Caco-2 (cell line): ENCODE measurements at regions not wholly inside any gene's neighbourhood (a gene's known extent, or its start where the extent isn't known, plus 50 kb on each side); places are given as distances from the start of the nearest gene placed in this dataset.
"Not testable (repeated sequence)": the region's sequence is repeated elsewhere in the genome, so short reads cannot be mapped to it uniquely, and the experiment has no call there.

Source experiments
- BruUV-seq: library from RNA; stranded (reverse); fragments of 400-500 nt; replicated peaks from 2 replicates; lab custom pipeline; 2021; lab: Mats Ljungman, UMichigan
- CTCF ChIA-PET: fragments of 300-600 bp; sonication (Branson Sonifier 250); formaldehyde crosslinking; loops from one replicate; lab custom pipeline; 2022; ENCODE audit warnings: antibody characterized with exemption; lab: Charles Lee
- POLR2A ChIA-PET: fragments of 300-600 bp; sonication (Branson Sonifier 250); formaldehyde crosslinking; loops from one replicate; lab custom pipeline; 2022; ENCODE audit warnings: antibody characterized with exemption; lab: Charles Lee
- DNase-seq, 2 experiments: peaks; one replicate each; pipeline versions ENCODE4 v3.0.0 to v3.0.0-alpha.2; 2020 to 2022
- H3K27me3 ChIP-seq: replicated peaks from 2 replicates; pipeline ENCODE4 v1.6.0; 2011; ENCODE audit warnings: low read length; ENCODE audit not compliant: control insufficient read depth, insufficient read depth
- H3K36me3 ChIP-seq: 2 replicates; pipeline ENCODE4 v1.5.1; 2011; ENCODE audit warnings: low read length; ENCODE audit not compliant: control insufficient read depth, insufficient read depth
- H3K4me1 ChIP-seq: fragments of 250-450 bp; sonication (Bioruptor Pico); 2 replicates; pipeline ENCODE4 v1.5.1; 2020; ENCODE audit warnings: mild to moderate bottlenecking
- H3K4me3 ChIP-seq: 2 replicates; pipeline ENCODE4 v1.5.1; 2011; ENCODE audit warnings: low read depth, mild to moderate bottlenecking, control low read depth, low read length
- H3K9me3 ChIP-seq: fragments of 250-450 bp; sonication (Bioruptor Pico); 2 replicates; pipeline ENCODE4 v1.5.1; 2020; ENCODE audit warnings: mild to moderate bottlenecking, moderate library complexity
- H3K27ac Mint-ChIP-seq: one replicate; pipeline ENCODE4 v1.8.0; 2022; ENCODE audit warnings: mixed read lengths; ENCODE audit not compliant: unreplicated experiment
- H3K27me3 Mint-ChIP-seq: one replicate; pipeline ENCODE4 v1.8.0; 2022; ENCODE audit warnings: mixed read lengths; ENCODE audit not compliant: insufficient read depth, unreplicated experiment
- H3K36me3 Mint-ChIP-seq: one replicate; pipeline ENCODE4 v1.8.0; 2022; ENCODE audit warnings: mild to moderate bottlenecking, mixed read lengths; ENCODE audit not compliant: insufficient read depth, unreplicated experiment
- H3K4me1 Mint-ChIP-seq: one replicate; pipeline ENCODE4 v1.8.0; 2022; ENCODE audit warnings: low read depth, mixed read lengths; ENCODE audit not compliant: unreplicated experiment
- H3K4me3 Mint-ChIP-seq: one replicate; pipeline ENCODE4 v1.8.0; 2022; ENCODE audit warnings: mild to moderate bottlenecking, moderate library complexity, mixed read lengths; ENCODE audit not compliant: unreplicated experiment
- H3K9me3 Mint-ChIP-seq: one replicate; pipeline ENCODE4 v1.8.0; 2022; ENCODE audit warnings: mixed read lengths; ENCODE audit not compliant: unreplicated experiment
- intact Hi-C: fragments of 100-400 bp; cut with micrococcal nuclease; formaldehyde crosslinking; loops from one replicate; pipeline ENCODE4 v1.10.0; 2022; ENCODE audit not compliant: unreplicated experiment
- TF ChIP-seq, protein P1 (sequence below), 2 experiments: fragments of 200-600 bp in 1 of 2; IDR thresholded peaks; 1 replicate in 1 of 2; 2 replicates in 1 of 2; pipeline versions ENCODE4 v1.5.1 to v1.8.0; 2011 to 2022; ENCODE audit warnings: antibody characterized with exemption in 1 of 2, control low read depth in 1 of 2, inconsistent platforms in 1 of 2, low read depth in 1 of 2, low read length in 1 of 2, mild to moderate bottlenecking in 1 of 2, moderate library complexity in 1 of 2; ENCODE audit not compliant: insufficient read depth in 1 of 2, severe bottlenecking in 1 of 2, unreplicated experiment in 1 of 2

DNA sequence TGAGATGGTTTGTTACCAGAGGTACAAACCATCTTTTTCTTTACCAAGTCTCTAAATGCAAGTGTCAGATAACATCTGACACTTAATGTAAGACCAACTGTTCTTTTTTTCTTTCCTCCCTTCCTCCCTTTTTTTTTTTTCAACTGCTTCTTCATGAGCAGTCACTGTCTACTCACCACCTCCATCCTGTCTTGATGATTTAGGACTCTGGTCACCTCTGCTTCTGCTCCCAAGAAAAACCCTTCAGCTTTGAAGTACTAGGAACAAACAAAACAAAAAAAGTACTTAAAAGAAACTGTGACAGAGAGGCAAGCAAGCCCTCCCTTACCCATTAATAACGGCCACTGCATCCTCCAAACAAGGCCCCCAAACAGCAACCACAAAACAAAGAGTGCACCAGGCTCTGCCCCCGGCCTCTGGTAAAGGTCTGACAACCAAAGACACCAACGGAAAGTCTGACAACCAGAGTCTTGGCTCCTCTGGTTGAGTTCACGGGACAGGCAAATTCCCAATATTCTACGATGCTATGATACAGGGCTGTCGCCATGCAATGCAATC, 141.0 kb downstream of the ARL4C start:
- H3K9me3 Mint-ChIP-seq: peaks cover 9% of the 10 kb centered on the region
- Histone ChIP-seq H3K4me1 (peaks cover 11% of the 10 kb centered on the region), H3K4me3 (no peak overlapping the region), H3K36me3 (no peaks in the 10 kb centered on the region), H3K9me3 (peaks cover 12% of the 10 kb centered on the region), H3K27me3 (no peaks in the 10 kb centered on the region)
- intact Hi-C loops: no loop called here
- DNase-seq: no peak
- H3K36me3 Mint-ChIP-seq: peaks cover 9% of the 10 kb centered on the region
- no peak overlapping the region for H3K27ac Mint-ChIP-seq
- no TSS peak for BruUV-seq
- POLR2A ChIA-PET: no interaction called here
- no peak overlapping the region for H3K4me3 Mint-ChIP-seq
- TF ChIP-seq, protein P1, sequence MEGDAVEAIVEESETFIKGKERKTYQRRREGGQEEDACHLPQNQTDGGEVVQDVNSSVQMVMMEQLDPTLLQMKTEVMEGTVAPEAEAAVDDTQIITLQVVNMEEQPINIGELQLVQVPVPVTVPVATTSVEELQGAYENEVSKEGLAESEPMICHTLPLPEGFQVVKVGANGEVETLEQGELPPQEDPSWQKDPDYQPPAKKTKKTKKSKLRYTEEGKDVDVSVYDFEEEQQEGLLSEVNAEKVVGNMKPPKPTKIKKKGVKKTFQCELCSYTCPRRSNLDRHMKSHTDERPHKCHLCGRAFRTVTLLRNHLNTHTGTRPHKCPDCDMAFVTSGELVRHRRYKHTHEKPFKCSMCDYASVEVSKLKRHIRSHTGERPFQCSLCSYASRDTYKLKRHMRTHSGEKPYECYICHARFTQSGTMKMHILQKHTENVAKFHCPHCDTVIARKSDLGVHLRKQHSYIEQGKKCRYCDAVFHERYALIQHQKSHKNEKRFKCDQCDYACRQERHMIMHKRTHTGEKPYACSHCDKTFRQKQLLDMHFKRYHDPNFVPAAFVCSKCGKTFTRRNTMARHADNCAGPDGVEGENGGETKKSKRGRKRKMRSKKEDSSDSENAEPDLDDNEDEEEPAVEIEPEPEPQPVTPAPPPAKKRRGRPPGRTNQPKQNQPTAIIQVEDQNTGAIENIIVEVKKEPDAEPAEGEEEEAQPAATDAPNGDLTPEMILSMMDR (IDR thresholded peaks at IDR 0.05; ENCODE audit: insufficient read depth in 1 of 2, low read depth in 1 of 2, low read length in 1 of 2, severe bottlenecking in 1 of 2, unreplicated experiment in 1 of 2): no peak
- no peaks in the 10 kb centered on the region for H3K27me3 Mint-ChIP-seq
- CTCF ChIA-PET: no interaction called here
- H3K4me1 Mint-ChIP-seq: peaks cover 20% of the 10 kb centered on the region

DNA sequence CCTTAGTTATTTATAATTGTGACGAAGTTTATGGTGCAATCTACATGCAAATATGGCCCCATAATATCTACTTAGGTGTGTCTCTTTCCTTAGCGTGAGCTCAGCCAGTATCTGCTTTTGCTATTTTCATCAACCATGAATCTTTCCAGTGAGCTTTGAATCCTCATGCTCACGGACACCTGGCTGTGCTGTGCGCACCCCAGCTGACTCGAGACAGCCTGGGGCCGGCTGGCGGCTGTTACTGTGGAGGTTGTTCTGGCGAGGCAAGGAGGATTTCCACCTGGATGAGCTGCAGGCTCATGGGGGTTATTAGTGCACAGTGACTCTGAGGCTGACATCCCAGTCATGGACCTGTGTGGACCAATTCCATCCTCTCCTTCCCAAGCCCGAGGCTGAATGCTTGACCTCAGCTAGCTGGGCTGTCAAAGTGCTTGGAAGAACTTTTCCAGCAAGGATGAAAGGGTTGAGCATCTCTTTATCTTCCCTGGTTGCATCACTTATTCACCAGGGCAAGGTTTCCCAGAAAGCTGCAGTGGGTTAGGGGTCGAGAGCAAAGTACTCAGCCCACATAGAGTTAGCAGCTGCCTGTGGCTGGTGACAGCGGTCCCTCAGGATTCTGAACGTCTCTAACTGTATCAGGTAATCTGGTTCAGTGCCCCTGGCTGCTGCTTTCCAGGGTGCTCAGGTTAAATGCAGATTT, 141.7 kb downstream of the ARL4C start:
- H3K9me3 ChIP-seq: peaks cover 12% of the 10 kb centered on the region
- H3K36me3 ChIP-seq: no peaks in the 10 kb centered on the region
- no peaks in the 10 kb centered on the region for H3K27me3 Mint-ChIP-seq
- peaks cover 4% of the 10 kb centered on the region for H3K36me3 Mint-ChIP-seq
- POLR2A ChIA-PET: no interaction called here
- H3K27ac Mint-ChIP-seq: no peak overlapping the region
- H3K4me1 Mint-ChIP-seq: peaks cover 14% of the 10 kb centered on the region
- H3K9me3 Mint-ChIP-seq: peaks cover 7% of the 10 kb centered on the region
- no peaks in the 10 kb centered on the region for H3K27me3 ChIP-seq
- TF ChIP-seq, protein P1 (IDR thresholded peaks at IDR 0.05; ENCODE audit: insufficient read depth in 1 of 2, low read depth in 1 of 2, low read length in 1 of 2, severe bottlenecking in 1 of 2, unreplicated experiment in 1 of 2): no peak
- no TSS peak for BruUV-seq
- H3K4me1 ChIP-seq: peaks cover 8% of the 10 kb centered on the region
- CTCF ChIA-PET: no interaction called here
- no peak overlapping the region for H3K4me3 ChIP-seq
- intact Hi-C loops: no loop called here
- no peak overlapping the region for H3K4me3 Mint-ChIP-seq
- peak; percentile 67 to 85 for DNase-seq

DNA sequence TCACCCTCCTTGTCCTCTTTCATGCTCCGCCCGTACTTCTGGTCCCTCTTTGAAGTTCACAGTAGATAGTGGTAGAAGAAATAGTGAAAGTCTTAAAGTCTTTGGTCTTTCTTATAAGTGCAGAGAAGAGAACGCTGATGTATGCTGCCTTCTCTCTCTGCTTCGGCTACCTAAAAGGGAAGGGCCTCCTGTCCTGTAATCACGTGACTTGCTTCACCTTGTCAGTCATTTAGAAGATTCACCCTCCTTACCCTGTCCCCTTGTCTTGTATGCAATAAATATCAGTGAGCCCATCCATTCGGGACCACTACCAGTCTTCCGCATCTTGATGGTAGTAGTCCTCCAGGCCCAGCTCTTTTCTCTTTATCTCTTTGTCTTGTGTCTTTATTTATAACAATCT, 144.6 kb downstream of the ARL4C start:
- H3K4me1 Mint-ChIP-seq: peaks cover 7% of the 10 kb centered on the region
- Histone ChIP-seq H3K4me3 (no peak overlapping the region), H3K27me3 (no peaks in the 10 kb centered on the region), H3K4me1 (peaks cover 7% of the 10 kb centered on the region), H3K36me3 (no peaks in the 10 kb centered on the region), H3K9me3 (peaks cover 6% of the 10 kb centered on the region; the same call in 1 of the 2 replicates)
- no peaks in the 10 kb centered on the region for H3K36me3 Mint-ChIP-seq
- no TSS peak for BruUV-seq
- no peak for DNase-seq
- no peaks in the 10 kb centered on the region for H3K9me3 Mint-ChIP-seq
- TF ChIP-seq, protein P1 (IDR thresholded peaks at IDR 0.05; ENCODE audit: insufficient read depth in 1 of 2, low read depth in 1 of 2, low read length in 1 of 2, severe bottlenecking in 1 of 2, unreplicated experiment in 1 of 2): no peak
- H3K4me3 Mint-ChIP-seq: no peak overlapping the region
- ChIA-PET POLR2A (no interaction called here), CTCF (no interaction called here)
- no peak overlapping the region for H3K27ac Mint-ChIP-seq
- no peaks in the 10 kb centered on the region for H3K27me3 Mint-ChIP-seq
- intact Hi-C loops: no loop called here

DNA sequence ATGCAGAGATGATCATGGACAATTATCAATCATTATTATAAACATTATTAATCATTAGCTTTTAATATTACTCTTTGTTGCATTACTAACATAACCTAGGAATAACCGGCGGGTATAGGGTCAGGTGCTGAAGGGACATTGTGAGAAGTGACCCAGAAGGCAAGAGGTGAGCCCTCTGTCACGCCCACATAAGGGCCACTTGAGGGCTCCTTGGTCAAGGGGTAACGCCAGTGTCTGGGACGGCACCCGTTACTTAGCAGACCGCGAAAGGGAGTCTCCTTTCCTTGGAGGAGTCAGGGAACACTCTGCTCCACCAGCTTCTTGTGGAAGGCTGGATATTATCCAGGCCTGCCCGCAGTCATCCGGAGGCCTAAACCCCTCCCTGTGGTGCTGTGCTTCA, 145.0 kb downstream of the ARL4C start:
- H3K27me3 Mint-ChIP-seq, H3K27me3 ChIP-seq, intact Hi-C loops, POLR2A ChIA-PET, BruUV-seq, H3K4me1 Mint-ChIP-seq, CTCF ChIA-PET, H3K4me1 ChIP-seq, H3K4me3 Mint-ChIP-seq, H3K4me3 ChIP-seq, H3K36me3 Mint-ChIP-seq, H3K9me3 ChIP-seq, H3K36me3 ChIP-seq, H3K27ac Mint-ChIP-seq, H3K9me3 Mint-ChIP-seq, DNase-seq: not testable (repeated sequence)
